Activated naive CD4-positive, alpha-beta T cell treated with anti-CD3 and anti-CD28 coated beads, Interleukin-2, amount 50 U/mL, for 72 hours (primary cell): ENCODE measurements at regions not wholly inside any gene's neighbourhood (a gene's known extent, or its start where the extent isn't known, plus 50 kb on each side); places are given as distances from the start of the nearest gene placed in this dataset.

Experiments used
- ATAC-seq, 2 donors: fragments of 150-1000 bp; cut with Tn5 transposase; 2 replicates each; pipeline ENCODE4 v1.10.0; 2021; ENCODE audit warnings: mild to moderate bottlenecking in 2 of 2, moderate library complexity in 2 of 2
- DNase-seq, 2 donors: peaks; one replicate each; pipeline ENCODE4 v3.0.0; 2021 to 2022; ENCODE audit warnings: low spot score in 2 of 2
- H3K27ac Mint-ChIP-seq, 2 donors: one replicate each; pipeline ENCODE4 v1.8.0; 2022; ENCODE audit warnings: mild to moderate bottlenecking in 2 of 2, mixed read lengths in 2 of 2
- H3K36me3 Mint-ChIP-seq, 2 donors: one replicate each; pipeline ENCODE4 v1.8.0; 2022; ENCODE audit warnings: mixed read lengths in 2 of 2
- H3K9me3 Mint-ChIP-seq, 2 donors: one replicate each; pipeline ENCODE4 v1.8.0; 2022; ENCODE audit warnings: mixed read lengths in 2 of 2

DNA sequence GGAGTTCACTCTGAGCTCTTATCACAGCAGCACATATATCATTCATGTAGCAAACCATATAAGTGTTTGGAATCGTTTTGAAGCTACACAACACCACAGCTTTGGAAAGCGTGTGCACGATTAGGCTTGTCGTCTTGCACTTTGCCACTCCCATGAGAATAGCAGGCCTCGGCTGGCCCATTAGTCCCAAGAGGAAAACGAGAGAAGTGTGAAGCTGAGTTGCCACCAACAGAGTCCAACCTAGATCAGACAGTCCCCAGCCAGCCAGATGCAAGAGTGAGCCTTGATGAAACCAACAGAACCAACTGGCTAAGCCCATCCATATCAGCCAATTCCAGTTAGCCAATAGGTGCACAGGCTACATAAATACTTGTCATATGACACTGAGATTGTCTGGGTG lies 238.4 kb downstream of the C1orf94 start:
- H3K27ac Mint-ChIP-seq, result no peak overlapping the region

DNA sequence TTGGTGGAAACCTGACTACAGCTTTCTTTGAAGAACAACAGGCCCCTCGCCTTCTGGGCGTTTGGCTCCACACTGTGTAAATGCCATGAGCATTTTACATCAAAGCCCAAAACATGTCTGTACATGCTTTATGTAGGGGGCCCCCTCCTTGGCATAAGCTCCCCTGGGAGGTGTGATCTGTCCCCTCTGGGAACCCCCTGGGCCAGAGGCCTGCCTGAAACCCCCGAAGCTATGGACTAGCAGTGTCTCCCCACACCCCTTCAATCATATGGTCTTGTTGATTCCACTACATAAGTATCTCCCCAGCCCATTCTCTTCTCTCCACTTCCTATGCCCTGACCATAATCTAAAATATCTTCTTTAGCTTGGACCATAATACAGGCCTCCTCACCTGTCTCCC lies 241.5 kb downstream of the C1orf94 start:
- ATAC-seq (no peak), DNase-seq (no peak)
- Mint-ChIP-seq H3K27ac (peak overlapping the region in 1 of 2 donors; percentile 62), H3K9me3 (no peaks in the 10 kb centered on the region), H3K36me3 (no peaks in the 10 kb centered on the region)

More for the DNA sequence above, 238.4 kb downstream of the C1orf94 start:
- no peak for DNase-seq
- Mint-ChIP-seq H3K36me3 (no peaks in the 10 kb centered on the region), H3K9me3 (no peaks in the 10 kb centered on the region)
- no peak for ATAC-seq

DNA sequence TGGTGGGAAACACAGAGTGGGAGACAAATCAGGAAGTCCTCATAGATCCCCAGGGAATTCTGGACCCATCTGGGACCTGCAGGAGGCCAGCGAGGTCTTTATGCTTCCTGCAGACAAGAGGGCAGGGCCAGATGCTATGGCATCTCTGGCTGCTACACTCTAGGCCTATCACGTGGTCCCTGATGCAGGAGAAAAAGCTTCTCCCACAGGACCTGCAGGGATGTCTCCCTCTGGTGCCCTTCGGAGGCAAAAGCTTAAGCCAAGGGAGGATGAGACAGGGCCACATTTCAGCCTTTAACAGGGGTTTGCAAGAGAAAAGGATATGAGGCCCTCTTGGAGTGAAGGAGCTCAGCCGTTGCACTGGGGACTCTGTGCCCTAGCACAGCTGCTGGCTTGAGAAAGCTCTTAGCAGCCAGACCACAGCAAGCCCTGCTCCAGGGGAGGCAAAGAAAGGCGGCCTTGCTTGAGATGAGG lies 243.0 kb downstream of the C1orf94 start:
- DNase-seq, result no peak
- Mint-ChIP-seq H3K27ac (no peak overlapping the region), H3K36me3 (no peaks in the 10 kb centered on the region), H3K9me3 (no peaks in the 10 kb centered on the region)
- no peak for ATAC-seq

DNA sequence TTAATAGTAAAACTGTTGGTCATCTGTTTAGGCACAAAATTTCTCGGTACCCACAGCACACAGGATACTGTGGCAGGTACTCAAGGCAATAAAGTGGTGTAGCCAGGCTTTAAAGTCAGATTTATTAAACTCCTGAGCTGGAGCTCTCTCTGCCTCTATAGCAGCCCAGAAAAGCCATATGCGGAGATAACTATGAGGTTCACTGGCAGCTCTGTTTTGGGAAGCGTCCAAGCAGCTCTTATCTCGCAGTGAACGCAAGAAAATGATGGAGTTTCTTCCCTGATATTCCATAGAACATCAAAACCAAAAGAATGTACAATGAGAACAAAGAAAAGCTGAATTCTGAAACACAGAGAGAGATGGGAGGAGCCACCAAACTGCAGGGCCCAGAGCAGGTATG lies 248.3 kb downstream of the C1orf94 start:
- ATAC-seq (no peak), DNase-seq (no peak)
- Mint-ChIP-seq H3K27ac (no peak overlapping the region), H3K9me3 (no peaks in the 10 kb centered on the region), H3K36me3 (no peaks in the 10 kb centered on the region)

DNA sequence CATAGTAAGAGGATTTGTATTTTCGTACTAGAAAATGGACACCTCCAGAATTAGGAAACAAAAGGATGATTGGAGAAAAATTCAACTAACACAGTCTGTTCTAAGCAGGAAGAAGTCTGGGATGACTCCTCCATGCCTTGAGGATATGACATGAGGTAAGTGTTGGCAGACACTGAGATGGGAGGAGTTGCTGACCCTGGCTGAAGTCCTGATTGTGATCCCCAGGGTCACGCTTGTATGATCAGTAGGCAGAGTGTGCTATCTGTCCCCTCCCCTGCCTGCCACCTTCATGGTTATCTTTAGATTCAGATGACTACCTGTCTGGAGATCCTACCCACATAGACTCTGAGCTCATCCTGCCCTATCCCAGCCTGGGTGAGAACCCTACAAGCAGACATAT lies 249.1 kb downstream of the C1orf94 start:
- no peak for DNase-seq

DNA sequence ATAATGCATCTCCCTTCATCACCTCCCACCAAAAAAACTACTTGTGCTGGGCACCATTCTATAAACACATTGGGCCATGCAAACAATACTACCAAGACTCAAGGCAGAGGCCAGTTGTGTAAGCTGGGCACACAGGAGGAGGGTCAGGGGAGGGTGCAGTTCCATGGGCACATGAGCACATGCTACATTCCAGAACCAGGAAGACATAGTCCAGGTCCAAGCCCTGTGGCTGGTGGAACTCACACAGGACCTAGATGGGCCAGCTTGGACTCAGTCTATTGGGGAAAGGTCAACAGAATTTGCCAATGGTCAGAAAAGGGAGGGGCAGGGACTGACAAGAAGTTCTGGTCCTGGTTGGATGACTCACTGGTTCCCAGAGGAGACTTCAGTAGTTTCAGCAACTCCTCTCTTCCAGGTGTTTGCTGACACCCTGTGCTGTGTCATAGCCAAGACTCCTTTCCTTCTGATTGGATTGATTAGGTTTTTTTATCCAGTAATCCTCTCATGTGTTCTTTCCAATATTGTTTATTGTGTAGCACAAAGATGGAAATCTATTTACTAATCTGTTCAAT lies 249.7 kb downstream of the C1orf94 start:
- no peak for DNase-seq
- no peak overlapping the region for H3K27ac Mint-ChIP-seq

More for the DNA sequence above, 249.1 kb downstream of the C1orf94 start:
- ATAC-seq, result no peak
- Mint-ChIP-seq H3K36me3 (no peaks in the 10 kb centered on the region), H3K9me3 (no peaks in the 10 kb centered on the region), H3K27ac (no peak overlapping the region)

DNA sequence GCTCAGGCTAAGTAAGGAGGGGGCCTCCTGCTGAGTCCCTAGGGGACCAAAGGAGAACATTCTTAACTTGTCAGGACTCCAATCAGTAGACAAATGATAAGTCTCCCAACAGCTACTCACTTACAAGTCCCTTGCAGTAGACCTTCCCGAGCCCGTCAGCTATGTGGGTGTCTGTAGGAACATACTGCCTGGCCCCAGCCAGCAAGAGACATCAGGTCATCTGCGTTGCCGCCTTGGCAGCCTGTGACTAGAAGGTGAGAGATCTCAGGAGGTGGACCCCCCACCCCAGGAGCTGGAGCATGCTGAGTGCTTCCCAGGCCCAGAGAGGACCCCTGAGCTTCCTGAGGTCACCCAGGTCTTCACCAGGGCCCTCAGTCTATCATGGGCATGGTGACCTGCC lies 250.5 kb downstream of the C1orf94 start:
- ATAC-seq (no peak), DNase-seq (no peak)
- Mint-ChIP-seq H3K27ac (no peak overlapping the region), H3K36me3 (no peaks in the 10 kb centered on the region), H3K9me3 (no peaks in the 10 kb centered on the region)

More for the DNA sequence above, 249.7 kb downstream of the C1orf94 start:
- ATAC-seq, result no peak
- Mint-ChIP-seq H3K36me3 (no peaks in the 10 kb centered on the region), H3K9me3 (no peaks in the 10 kb centered on the region)

DNA sequence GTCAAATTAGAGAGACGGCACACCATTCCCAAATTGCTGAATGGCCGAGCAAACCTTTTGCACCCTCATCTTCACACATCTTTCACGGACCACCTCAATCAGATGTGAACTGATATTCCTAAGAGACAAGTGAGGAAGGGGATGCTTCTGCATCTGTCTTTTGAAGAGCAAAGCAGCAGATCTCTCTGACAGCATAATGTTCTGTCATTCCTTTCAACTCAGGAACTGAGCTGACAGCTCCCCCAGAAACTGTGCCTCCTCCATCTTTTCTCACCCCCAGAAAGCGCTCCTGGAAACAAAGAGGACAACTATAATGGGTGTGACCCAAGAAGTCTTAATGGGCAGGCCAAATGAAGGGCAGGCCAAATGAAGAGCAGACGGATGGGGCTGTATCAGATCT lies 256.4 kb downstream of the C1orf94 start:
- Mint-ChIP-seq H3K27ac (no peak overlapping the region), H3K9me3 (no peaks in the 10 kb centered on the region), H3K36me3 (no peaks in the 10 kb centered on the region)
- DNase-seq (no peak), ATAC-seq (no peak)

DNA sequence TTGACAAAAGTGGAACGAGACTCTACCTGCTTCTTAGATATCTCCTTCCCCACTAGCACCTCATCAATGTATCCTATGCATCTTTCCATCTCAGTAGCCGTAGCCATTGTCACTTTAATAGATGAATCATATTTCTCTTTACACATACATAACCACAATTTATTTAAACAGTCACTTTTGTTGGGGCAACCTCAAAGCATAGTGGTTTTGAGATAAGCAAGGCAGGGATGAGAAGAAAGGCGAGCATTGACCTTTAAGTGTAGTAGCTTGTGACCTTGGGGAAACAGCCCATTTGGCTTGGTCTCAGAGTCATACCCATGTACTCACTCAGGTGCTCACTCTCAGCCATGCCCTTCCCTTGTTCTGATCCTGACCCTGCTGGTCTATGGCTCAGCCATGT lies 260.1 kb downstream of the C1orf94 start:
- no peaks in the 10 kb centered on the region for H3K9me3 Mint-ChIP-seq
- H3K36me3 Mint-ChIP-seq, result no peaks in the 10 kb centered on the region
- ATAC-seq, result no peak
- no peak overlapping the region for H3K27ac Mint-ChIP-seq
- DNase-seq, result no peak

DNA sequence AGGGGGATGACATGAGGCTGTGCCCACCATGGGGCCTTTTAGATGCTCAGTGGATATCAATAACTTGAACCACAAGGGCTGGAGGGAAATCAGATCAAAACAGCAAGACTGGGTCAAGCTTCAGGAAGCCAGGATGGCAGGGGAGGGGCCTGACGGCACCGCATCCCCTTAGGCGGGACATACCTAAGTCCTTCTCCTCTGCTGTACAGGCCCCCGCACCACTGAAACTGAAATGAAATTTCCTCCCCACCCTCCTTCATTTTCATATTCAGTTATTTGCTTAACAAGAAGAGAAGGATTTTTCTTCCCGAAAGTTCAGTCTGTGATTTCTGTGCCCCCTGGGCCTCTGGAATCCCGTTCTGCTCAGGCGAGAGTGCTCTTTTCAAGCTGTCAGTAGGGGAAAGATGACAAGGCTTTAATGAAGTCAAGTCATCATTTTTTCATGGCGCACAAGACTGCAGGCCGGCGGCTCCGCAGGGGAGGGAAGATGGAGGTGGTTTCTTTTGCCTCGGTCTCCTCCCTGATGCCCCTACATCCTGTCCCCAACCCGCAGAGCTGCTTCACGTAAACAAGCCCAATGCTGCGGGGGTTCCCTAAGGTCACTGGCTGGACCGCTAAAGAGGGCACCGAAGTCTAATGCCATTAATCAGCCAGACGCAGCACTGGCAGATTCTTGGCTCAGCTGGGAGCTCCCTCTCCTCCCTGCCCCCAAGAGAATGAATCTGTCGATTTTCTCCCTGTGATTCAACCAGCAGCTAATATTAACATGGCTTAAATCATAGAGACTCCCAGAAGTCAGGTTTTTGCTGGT lies 264.8 kb downstream of the C1orf94 start:
- Mint-ChIP-seq H3K9me3 (no peaks in the 10 kb centered on the region), H3K36me3 (no peaks in the 10 kb centered on the region), H3K27ac (no peak overlapping the region)
- ATAC-seq (no peak), DNase-seq (no peak)

DNA sequence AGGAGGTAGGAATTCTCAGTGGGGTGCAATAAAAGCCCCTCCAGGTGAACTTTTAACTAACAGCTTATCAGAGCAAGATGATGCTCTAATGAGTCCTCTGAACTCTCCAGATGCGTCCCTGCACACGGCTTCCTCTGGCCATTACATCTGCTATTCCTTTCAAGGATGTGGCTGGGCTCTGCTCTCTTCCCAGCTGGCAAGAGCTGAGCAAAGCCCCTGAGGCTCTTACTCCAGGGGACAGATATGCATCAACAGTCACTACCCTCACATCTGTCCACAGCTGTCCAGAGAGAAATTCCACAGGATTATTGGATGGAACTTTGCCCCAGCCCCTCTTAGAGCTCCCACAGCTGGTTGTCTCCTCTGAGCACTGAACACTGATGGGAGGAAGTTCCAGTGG lies 267.8 kb downstream of the C1orf94 start:
- DNase-seq (no peak), ATAC-seq (no peak)
- no peak overlapping the region for H3K27ac Mint-ChIP-seq
- H3K36me3 Mint-ChIP-seq, result no peaks in the 10 kb centered on the region
- no peaks in the 10 kb centered on the region for H3K9me3 Mint-ChIP-seq

DNA sequence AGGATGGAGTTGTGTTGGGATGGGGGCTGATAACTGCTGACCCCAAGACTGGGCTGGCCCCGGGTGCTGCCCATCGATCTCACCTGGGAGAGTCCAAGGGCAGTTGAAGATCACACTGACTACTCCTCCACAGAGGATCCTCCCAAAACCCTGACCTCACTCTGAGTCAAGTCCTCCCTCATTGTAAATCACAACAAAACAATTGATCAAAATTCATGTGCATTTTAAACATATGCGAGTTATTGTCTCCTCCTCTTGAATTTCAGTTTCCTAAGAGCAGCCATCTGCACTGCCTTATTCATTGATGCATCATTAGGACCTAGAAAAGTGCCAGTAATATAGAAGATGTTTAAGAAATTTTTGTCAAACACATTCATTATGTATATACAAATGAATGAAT lies 273.6 kb downstream of the C1orf94 start:
- H3K27ac Mint-ChIP-seq, result no peak overlapping the region
- ATAC-seq, result no peak

DNA sequence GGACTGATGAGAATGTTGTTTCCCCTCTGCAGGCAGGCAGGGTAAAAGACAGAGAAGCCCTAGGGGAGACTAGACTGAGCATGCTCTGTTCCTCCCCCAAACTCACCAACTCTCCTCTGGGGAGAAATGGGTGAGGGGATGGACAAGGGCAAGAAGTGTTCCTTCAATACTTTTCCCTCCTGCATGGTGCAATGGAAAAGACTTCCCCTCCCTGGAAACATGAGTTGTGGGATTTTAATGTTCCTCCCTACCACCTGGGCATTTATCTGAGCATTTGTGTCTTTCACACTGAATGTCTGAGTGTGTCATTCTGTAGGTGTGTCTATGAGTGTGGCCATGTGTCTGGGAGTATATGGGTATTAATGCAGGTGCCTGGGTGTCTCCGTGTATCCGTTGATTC lies 275.7 kb downstream of the C1orf94 start:
- Mint-ChIP-seq H3K27ac (no peak overlapping the region), H3K9me3 (no peaks in the 10 kb centered on the region), H3K36me3 (no peaks in the 10 kb centered on the region)
- no peak for ATAC-seq
- no peak for DNase-seq

More for the DNA sequence above, 273.6 kb downstream of the C1orf94 start:
- H3K36me3 Mint-ChIP-seq, result no peaks in the 10 kb centered on the region
- no peaks in the 10 kb centered on the region for H3K9me3 Mint-ChIP-seq
- DNase-seq, result no peak

DNA sequence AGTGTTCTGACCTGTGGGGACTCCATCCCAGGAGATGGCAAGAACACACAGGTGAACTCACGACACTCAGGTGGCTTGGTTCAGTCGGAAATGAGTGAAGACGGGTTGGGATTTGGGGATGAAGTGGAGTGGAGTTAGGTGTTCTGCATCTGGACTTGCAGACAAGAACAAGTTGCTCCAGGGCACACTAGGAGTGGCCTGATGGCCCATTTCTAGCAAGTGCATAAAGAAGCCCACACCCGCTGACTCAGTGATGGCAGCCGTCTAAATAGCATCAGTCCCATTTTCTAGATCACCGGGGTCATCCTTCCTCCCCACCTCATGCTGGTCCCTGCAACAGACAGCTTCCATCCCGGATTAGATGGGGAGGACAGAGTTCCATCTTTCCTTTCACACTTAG lies 278.4 kb downstream of the C1orf94 start:
- no peak for ATAC-seq
- Mint-ChIP-seq H3K9me3 (no peaks in the 10 kb centered on the region), H3K27ac (no peak overlapping the region), H3K36me3 (no peaks in the 10 kb centered on the region)
- no peak for DNase-seq

DNA sequence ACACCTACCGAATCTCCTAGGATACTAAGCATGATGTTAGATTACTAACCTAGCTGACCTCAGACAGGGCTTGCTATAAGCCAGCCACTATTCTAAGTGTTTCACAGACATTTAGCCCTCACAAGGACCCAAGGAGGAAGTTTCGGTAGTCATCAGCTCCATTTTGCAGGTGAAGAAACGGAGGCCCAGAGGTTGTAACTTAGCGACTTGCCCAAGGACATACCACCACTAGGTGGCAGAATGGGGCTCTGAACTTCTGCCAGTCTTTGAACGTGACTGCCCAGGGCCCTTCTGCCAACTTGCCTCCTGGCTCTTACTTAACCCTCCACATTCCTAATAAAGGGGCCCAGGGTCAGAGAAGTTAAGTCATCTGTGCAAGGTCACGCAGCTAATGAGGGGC lies 283.5 kb downstream of the C1orf94 start:
- ATAC-seq (no peak), DNase-seq (peak in 1 of 2 donors; percentile 66)
- no peak overlapping the region for H3K27ac Mint-ChIP-seq
- no peaks in the 10 kb centered on the region for H3K9me3 Mint-ChIP-seq
- H3K36me3 Mint-ChIP-seq, result no peaks in the 10 kb centered on the region

DNA sequence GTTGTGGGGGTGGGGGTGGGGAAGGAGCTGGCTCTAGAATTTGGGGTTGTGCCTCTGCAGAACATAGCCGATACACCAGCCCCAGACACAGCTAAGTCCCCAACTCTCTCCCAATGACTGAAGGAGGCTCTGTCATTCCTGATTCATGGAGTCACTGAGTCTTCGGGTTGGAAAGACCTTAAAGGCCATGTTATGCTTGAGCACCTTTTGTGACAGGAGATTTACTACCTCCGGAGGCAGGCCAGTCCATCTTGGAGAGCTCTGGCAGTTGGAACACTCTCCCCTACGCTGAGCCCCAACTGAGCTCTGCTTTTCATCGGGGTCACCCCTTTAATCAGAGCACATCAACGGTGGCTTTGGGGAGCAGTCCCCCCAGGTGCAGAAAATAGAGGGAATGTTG lies 284.4 kb upstream of the GJB5 start:
- Mint-ChIP-seq H3K9me3 (no peaks in the 10 kb centered on the region), H3K27ac (no peak overlapping the region), H3K36me3 (no peaks in the 10 kb centered on the region)
- DNase-seq (no peak), ATAC-seq (no peak)

DNA sequence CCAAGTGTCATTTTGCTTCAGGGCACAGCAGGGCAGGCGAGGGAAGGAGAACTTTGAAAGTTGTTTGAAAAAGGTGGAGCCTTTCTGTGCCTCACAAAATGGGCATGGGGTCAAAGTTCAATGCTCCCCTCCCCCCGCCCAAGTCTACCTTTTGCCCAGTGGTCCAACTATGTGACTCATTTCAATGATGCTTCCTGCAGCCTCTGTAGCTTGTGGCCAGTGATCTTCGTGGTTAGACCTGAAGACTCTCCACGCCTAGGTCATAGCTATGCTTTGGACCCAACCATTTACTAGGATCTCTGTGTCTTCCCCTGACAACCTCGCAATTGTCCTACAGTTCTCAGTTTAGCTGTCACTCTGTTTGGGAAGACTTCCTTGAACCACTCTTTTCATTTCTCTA lies 280.3 kb upstream of the GJB5 start:
- Mint-ChIP-seq H3K27ac (no peak overlapping the region), H3K9me3 (no peaks in the 10 kb centered on the region), H3K36me3 (no peaks in the 10 kb centered on the region)
- ATAC-seq (no peak), DNase-seq (no peak)

DNA sequence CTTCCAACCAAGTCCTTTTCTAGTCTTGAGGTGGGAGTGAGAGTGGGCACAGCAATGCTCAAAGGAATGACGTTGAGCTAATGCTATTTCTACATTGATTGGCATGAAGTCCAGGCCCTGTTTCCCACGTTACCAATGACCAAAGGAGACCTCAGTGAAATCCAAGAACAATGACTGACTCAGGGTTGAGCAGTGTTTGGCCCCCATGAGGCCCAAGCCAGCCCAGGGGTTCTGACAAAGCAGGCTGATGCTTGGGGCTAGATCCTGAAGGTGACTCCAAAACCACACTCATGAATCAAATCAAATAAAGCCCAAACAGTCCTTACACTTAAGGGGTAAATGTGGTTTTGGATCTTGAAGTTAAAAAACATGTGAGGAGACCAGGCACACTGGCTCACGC lies 278.5 kb upstream of the GJB5 start:
- H3K9me3 Mint-ChIP-seq, result no peaks in the 10 kb centered on the region
- ATAC-seq (no peak), DNase-seq (no peak)
- no peak overlapping the region for H3K27ac Mint-ChIP-seq
- H3K36me3 Mint-ChIP-seq, result no peaks in the 10 kb centered on the region
